ENCODE measurements at regions not wholly inside any gene's neighbourhood (a gene's known extent, or its start where the extent isn't known, plus 50 kb on each side); places are given as distances from the start of the nearest gene placed in this dataset.

DNA sequence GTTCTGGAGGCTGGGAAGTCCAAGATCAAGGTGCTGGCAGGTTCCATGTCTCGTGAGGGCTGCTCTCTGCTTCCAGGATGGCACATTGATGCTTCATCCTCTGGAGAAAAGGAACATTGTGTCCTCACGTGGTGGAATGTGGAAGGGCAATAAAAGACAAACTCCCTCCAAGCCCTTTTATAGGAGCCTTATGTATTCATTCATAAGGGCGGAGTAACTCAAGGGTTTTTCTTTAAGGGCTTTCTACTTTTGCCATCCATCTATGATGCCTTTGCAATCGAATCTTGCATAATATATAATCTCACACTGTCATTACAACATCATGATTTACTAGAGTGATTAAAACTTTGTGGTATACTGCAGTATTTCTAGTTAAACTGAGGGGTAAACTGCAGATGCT, 132.7 kb upstream of the DDHD1 start:
- intact Hi-C loops (cut with micrococcal nuclease): no loop called here
- Mint-ChIP-seq H3K27ac (no peak overlapping the region), H3K4me1 (no peaks in the 10 kb centered on the region), H3K27me3 (no peaks in the 10 kb centered on the region), H3K4me3 (no peak overlapping the region), H3K9me3 (ENCODE audit: insufficient read depth) (peaks cover 2% of the 10 kb centered on the region)
- Histone ChIP-seq H3K4me2 (replicated peaks; ENCODE audit: low read depth, low read length, poor library complexity, severe bottlenecking) (no peak overlapping the region), H3K36me3 (replicated peaks in 1 of 2; ENCODE audit: control extremely low read depth in 1 of 2, control insufficient read depth in 1 of 2, extremely low read depth in 1 of 2, insufficient read depth in 2 of 2, low read length in 1 of 2) (no peaks in the 10 kb centered on the region), H3K79me2 (ENCODE audit: control insufficient read depth, insufficient read depth, low read length) (no peaks in the 10 kb centered on the region), H3K27ac (ENCODE audit: low read length in 2 of 2) (no peak overlapping the region), H3K9ac (ENCODE audit: low read length) (no peak overlapping the region), H3K27me3 (replicated peaks in 1 of 4; ENCODE audit: control extremely low read depth in 1 of 4, control insufficient read depth in 3 of 4, insufficient read depth in 4 of 4, low read length in 3 of 4) (no peaks in the 10 kb centered on the region), H3K4me1 (ENCODE audit: control insufficient read depth in 2 of 2, insufficient read depth in 2 of 2, low read length in 2 of 2) (no peaks in the 10 kb centered on the region), H4K20me1 (ENCODE audit: control insufficient read depth, insufficient read depth, low read length, poor library complexity, severe bottlenecking) (no peaks in the 10 kb centered on the region), H3K9me3 (ENCODE audit: control extremely low read depth in 1 of 3, control insufficient read depth in 2 of 3, insufficient read depth in 1 of 3, low read length in 2 of 3) (peaks cover 0 to 8% (median 4%) of the 10 kb centered on the region in 3 donors), H2AFZ (ENCODE audit: insufficient read depth, low read depth, low read length, poor library complexity, severe bottlenecking) (no peak overlapping the region), H3K4me3 (ENCODE audit: control extremely low read depth in 1 of 5, extremely low read depth in 1 of 5, insufficient read depth in 1 of 5, low read depth in 2 of 5, low read length in 4 of 5) (no peak overlapping the region)
- ChIA-PET POLR2A (no interaction called here), CTCF (interaction anchor here (3.4 kb wide), 1 partner anchor 10 kb away, joined by 17 read pairs; no protein-coding TSS in a partner anchor)
- ATAC-seq (ENCODE audit: low read depth): no peak
- no peak for DNase-seq
- TF ChIP-seq EZH2 (IDR thresholded peaks at IDR 0.05; ENCODE audit: borderline replicate concordance, insufficient read depth, low read depth, low read length, poor library complexity, severe bottlenecking): no peak
- TF ChIP-seq, protein P1, sequence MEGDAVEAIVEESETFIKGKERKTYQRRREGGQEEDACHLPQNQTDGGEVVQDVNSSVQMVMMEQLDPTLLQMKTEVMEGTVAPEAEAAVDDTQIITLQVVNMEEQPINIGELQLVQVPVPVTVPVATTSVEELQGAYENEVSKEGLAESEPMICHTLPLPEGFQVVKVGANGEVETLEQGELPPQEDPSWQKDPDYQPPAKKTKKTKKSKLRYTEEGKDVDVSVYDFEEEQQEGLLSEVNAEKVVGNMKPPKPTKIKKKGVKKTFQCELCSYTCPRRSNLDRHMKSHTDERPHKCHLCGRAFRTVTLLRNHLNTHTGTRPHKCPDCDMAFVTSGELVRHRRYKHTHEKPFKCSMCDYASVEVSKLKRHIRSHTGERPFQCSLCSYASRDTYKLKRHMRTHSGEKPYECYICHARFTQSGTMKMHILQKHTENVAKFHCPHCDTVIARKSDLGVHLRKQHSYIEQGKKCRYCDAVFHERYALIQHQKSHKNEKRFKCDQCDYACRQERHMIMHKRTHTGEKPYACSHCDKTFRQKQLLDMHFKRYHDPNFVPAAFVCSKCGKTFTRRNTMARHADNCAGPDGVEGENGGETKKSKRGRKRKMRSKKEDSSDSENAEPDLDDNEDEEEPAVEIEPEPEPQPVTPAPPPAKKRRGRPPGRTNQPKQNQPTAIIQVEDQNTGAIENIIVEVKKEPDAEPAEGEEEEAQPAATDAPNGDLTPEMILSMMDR (IDR thresholded peaks at IDR 0.05): no peak
- WGBS (ENCODE audit: insufficient coverage): no CpG with 5 or more reads among the region's 4 CpGs

DNA sequence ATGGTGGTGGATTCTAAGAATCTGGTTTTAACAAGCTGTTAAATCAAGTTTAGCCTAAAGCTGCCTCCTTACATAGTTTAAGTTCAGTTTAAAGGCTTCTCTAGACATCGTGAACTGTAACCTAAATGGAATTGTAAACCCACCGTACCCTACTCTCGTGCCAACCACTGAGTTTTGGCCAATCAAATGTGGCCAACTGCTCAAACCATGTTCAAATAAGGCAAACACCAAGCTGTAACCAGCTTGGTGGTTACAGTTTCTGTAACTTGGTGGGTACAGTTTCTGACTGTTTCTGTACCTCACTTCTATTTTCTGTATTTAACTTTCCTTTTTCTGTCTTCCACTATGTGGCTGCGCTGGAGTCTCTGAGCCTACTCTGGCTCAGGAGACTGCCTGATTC, 131.9 kb upstream of the DDHD1 start:
- POLR2A ChIA-PET: no interaction called here

More for the DNA sequence above, 131.9 kb upstream of the DDHD1 start:
- CTCF ChIA-PET: interaction anchor here (3.4 kb wide), 1 partner anchor 11 kb away, joined by 17 read pairs; no protein-coding TSS in a partner anchor
- H2AFZ ChIP-seq (ENCODE audit: insufficient read depth, low read depth, low read length, poor library complexity, severe bottlenecking): no peak overlapping the region
- 86% methylated on average over 3 of the region's 4 CpGs for WGBS (ENCODE audit: insufficient coverage)
- no peak overlapping the region for H3K4me3 ChIP-seq (ENCODE audit: control extremely low read depth in 1 of 5, extremely low read depth in 1 of 5, insufficient read depth in 1 of 5, low read depth in 2 of 5, low read length in 4 of 5)
- intact Hi-C loops (cut with micrococcal nuclease): no loop called here
- no peaks in the 10 kb centered on the region for H3K36me3 ChIP-seq (replicated peaks in 1 of 2; ENCODE audit: control extremely low read depth in 1 of 2, control insufficient read depth in 1 of 2, extremely low read depth in 1 of 2, insufficient read depth in 2 of 2, low read length in 1 of 2)
- TF ChIP-seq EZH2 (IDR thresholded peaks at IDR 0.05; ENCODE audit: borderline replicate concordance, insufficient read depth, low read depth, low read length, poor library complexity, severe bottlenecking): no peak
- TF ChIP-seq, protein P1 (IDR thresholded peaks at IDR 0.05): no peak
- Mint-ChIP-seq H3K4me1 (no peaks in the 10 kb centered on the region), H3K27me3 (no peaks in the 10 kb centered on the region), H3K9me3 (ENCODE audit: insufficient read depth) (peaks cover 6% of the 10 kb centered on the region), H3K27ac (no peak overlapping the region), H3K4me3 (no peak overlapping the region)
- H3K27ac ChIP-seq (ENCODE audit: low read length in 2 of 2): no peak overlapping the region
- ATAC-seq (ENCODE audit: low read depth) (no peak), DNase-seq (no peak)
- H4K20me1 ChIP-seq (ENCODE audit: control insufficient read depth, insufficient read depth, low read length, poor library complexity, severe bottlenecking): no peaks in the 10 kb centered on the region
- H3K79me2 ChIP-seq (ENCODE audit: control insufficient read depth, insufficient read depth, low read length): no peaks in the 10 kb centered on the region
- no peaks in the 10 kb centered on the region for H3K27me3 ChIP-seq (replicated peaks in 1 of 4; ENCODE audit: control extremely low read depth in 1 of 4, control insufficient read depth in 3 of 4, insufficient read depth in 4 of 4, low read length in 3 of 4)
- H3K4me2 ChIP-seq (replicated peaks; ENCODE audit: low read depth, low read length, poor library complexity, severe bottlenecking): no peak overlapping the region
- H3K9me3 ChIP-seq (ENCODE audit: control extremely low read depth in 1 of 3, control insufficient read depth in 2 of 3, insufficient read depth in 1 of 3, low read length in 2 of 3): peaks cover 0 to 11% (median 4%) of the 10 kb centered on the region in 3 donors
- H3K4me1 ChIP-seq (ENCODE audit: control insufficient read depth in 2 of 2, insufficient read depth in 2 of 2, low read length in 2 of 2): no peaks in the 10 kb centered on the region
- no peak overlapping the region for H3K9ac ChIP-seq (ENCODE audit: low read length)

Measured in B cell (primary cell).